ENCODE measurements at regions not wholly inside any gene's neighbourhood (a gene's known extent, or its start where the extent isn't known, plus 50 kb on each side); places are given as distances from the start of the nearest gene placed in this dataset.
"Not testable (repeated sequence)": the region's sequence is repeated elsewhere in the genome, so short reads cannot be mapped to it uniquely, and the experiment has no call there.

- H3K36me3 ChIP-seq (ENCODE audit: control insufficient read depth, insufficient read depth, low read length), result peaks cover 3% of the 10 kb centered on the region
- no peaks in the 10 kb centered on the region for H3K9me3 ChIP-seq (ENCODE audit: control insufficient read depth, insufficient read depth, low read length)
- no peak overlapping the region for H3K4me3 ChIP-seq (ENCODE audit: low read depth, low read length)
- H3K4me1 ChIP-seq (ENCODE audit: control insufficient read depth, insufficient read depth, low read length), result peaks cover 16% of the 10 kb centered on the region
- no peak overlapping the region for H3K9ac ChIP-seq (ENCODE audit: low read depth, low read length)
- no peaks in the 10 kb centered on the region for H3K27me3 ChIP-seq (ENCODE audit: control insufficient read depth, insufficient read depth, low read length)
Observed at GRCh38 chr10:90088024-90088317, 386.6 kb downstream of the KIF20B start.

GRCh38 chr10:90089719-90090118, 388.3 kb downstream of the KIF20B start:
- Histone ChIP-seq H3K9ac (ENCODE audit: low read depth, low read length) (no peak overlapping the region), H3K9me3 (ENCODE audit: control insufficient read depth, insufficient read depth, low read length) (no peaks in the 10 kb centered on the region), H3K36me3 (ENCODE audit: control insufficient read depth, insufficient read depth, low read length) (no peaks in the 10 kb centered on the region), H3K4me1 (ENCODE audit: control insufficient read depth, insufficient read depth, low read length) (peaks cover 19% of the 10 kb centered on the region), H3K4me3 (ENCODE audit: low read depth, low read length) (no peak overlapping the region), H3K27me3 (ENCODE audit: control insufficient read depth, insufficient read depth, low read length) (no peaks in the 10 kb centered on the region)

GRCh38 chr10:90096196-90096595, 394.8 kb downstream of the KIF20B start:
- Histone ChIP-seq H3K4me1 (ENCODE audit: control insufficient read depth, insufficient read depth, low read length) (peaks cover 9% of the 10 kb centered on the region), H3K27me3 (ENCODE audit: control insufficient read depth, insufficient read depth, low read length) (no peaks in the 10 kb centered on the region), H3K9me3 (ENCODE audit: control insufficient read depth, insufficient read depth, low read length) (no peaks in the 10 kb centered on the region), H3K9ac (ENCODE audit: low read depth, low read length) (no peak overlapping the region), H3K4me3 (ENCODE audit: low read depth, low read length) (no peak overlapping the region), H3K36me3 (ENCODE audit: control insufficient read depth, insufficient read depth, low read length) (no peaks in the 10 kb centered on the region)

- not testable (repeated sequence) for H3K36me3 ChIP-seq (ENCODE audit: control insufficient read depth, insufficient read depth, low read length); H3K9me3 ChIP-seq (ENCODE audit: control insufficient read depth, insufficient read depth, low read length); H3K9ac ChIP-seq (ENCODE audit: low read depth, low read length); H3K4me3 ChIP-seq (ENCODE audit: low read depth, low read length); H3K4me1 ChIP-seq (ENCODE audit: control insufficient read depth, insufficient read depth, low read length); H3K27me3 ChIP-seq (ENCODE audit: control insufficient read depth, insufficient read depth, low read length)
Observed at GRCh38 chr10:90107581-90107980, 406.2 kb downstream of the KIF20B start.

- no peak overlapping the region for H3K4me3 ChIP-seq (ENCODE audit: low read depth, low read length)
- no peak overlapping the region for H3K9ac ChIP-seq (ENCODE audit: low read depth, low read length)
- H3K4me1 ChIP-seq (ENCODE audit: control insufficient read depth, insufficient read depth, low read length), result no peaks in the 10 kb centered on the region
- H3K9me3 ChIP-seq (ENCODE audit: control insufficient read depth, insufficient read depth, low read length), result no peaks in the 10 kb centered on the region
- no peaks in the 10 kb centered on the region for H3K36me3 ChIP-seq (ENCODE audit: control insufficient read depth, insufficient read depth, low read length)
- H3K27me3 ChIP-seq (ENCODE audit: control insufficient read depth, insufficient read depth, low read length), result no peaks in the 10 kb centered on the region
Observed at GRCh38 chr10:90111671-90112070, 410.3 kb downstream of the KIF20B start.

- Histone ChIP-seq H3K4me1 (ENCODE audit: control insufficient read depth, insufficient read depth, low read length) (no peaks in the 10 kb centered on the region), H3K9ac (ENCODE audit: low read depth, low read length) (no peak overlapping the region), H3K9me3 (ENCODE audit: control insufficient read depth, insufficient read depth, low read length) (no peaks in the 10 kb centered on the region), H3K27me3 (ENCODE audit: control insufficient read depth, insufficient read depth, low read length) (no peaks in the 10 kb centered on the region), H3K4me3 (ENCODE audit: low read depth, low read length) (no peak overlapping the region), H3K36me3 (ENCODE audit: control insufficient read depth, insufficient read depth, low read length) (no peaks in the 10 kb centered on the region)
Observed at GRCh38 chr10:90112681-90113080, 411.3 kb downstream of the KIF20B start.

- not testable (repeated sequence) for H3K9me3 ChIP-seq (ENCODE audit: control insufficient read depth, insufficient read depth, low read length); H3K27me3 ChIP-seq (ENCODE audit: control insufficient read depth, insufficient read depth, low read length); H3K4me3 ChIP-seq (ENCODE audit: low read depth, low read length); H3K9ac ChIP-seq (ENCODE audit: low read depth, low read length); H3K4me1 ChIP-seq (ENCODE audit: control insufficient read depth, insufficient read depth, low read length); H3K36me3 ChIP-seq (ENCODE audit: control insufficient read depth, insufficient read depth, low read length)
Observed at GRCh38 chr10:90118567-90118966, 417.2 kb downstream of the KIF20B start.

- not testable (repeated sequence) for H3K9ac ChIP-seq (ENCODE audit: low read depth, low read length); H3K4me1 ChIP-seq (ENCODE audit: control insufficient read depth, insufficient read depth, low read length); H3K27me3 ChIP-seq (ENCODE audit: control insufficient read depth, insufficient read depth, low read length); H3K4me3 ChIP-seq (ENCODE audit: low read depth, low read length); H3K9me3 ChIP-seq (ENCODE audit: control insufficient read depth, insufficient read depth, low read length); H3K36me3 ChIP-seq (ENCODE audit: control insufficient read depth, insufficient read depth, low read length)
Observed at GRCh38 chr10:90119631-90120280, 418.4 kb downstream of the KIF20B start.

GRCh38 chr10:90125456-90126255, 424.3 kb downstream of the KIF20B start:
- Histone ChIP-seq H3K36me3 (ENCODE audit: control insufficient read depth, insufficient read depth, low read length) (peaks cover 2% of the 10 kb centered on the region), H3K27me3 (ENCODE audit: control insufficient read depth, insufficient read depth, low read length) (no peaks in the 10 kb centered on the region), H3K4me1 (ENCODE audit: control insufficient read depth, insufficient read depth, low read length) (no peaks in the 10 kb centered on the region), H3K9ac (ENCODE audit: low read depth, low read length) (no peak overlapping the region), H3K4me3 (ENCODE audit: low read depth, low read length) (no peak overlapping the region), H3K9me3 (ENCODE audit: control insufficient read depth, insufficient read depth, low read length) (peaks cover under 1% of the 10 kb centered on the region)

- Histone ChIP-seq H3K9me3 (ENCODE audit: control insufficient read depth, insufficient read depth, low read length) (no peaks in the 10 kb centered on the region), H3K4me1 (ENCODE audit: control insufficient read depth, insufficient read depth, low read length) (no peaks in the 10 kb centered on the region), H3K36me3 (ENCODE audit: control insufficient read depth, insufficient read depth, low read length) (peaks cover 2% of the 10 kb centered on the region), H3K27me3 (ENCODE audit: control insufficient read depth, insufficient read depth, low read length) (no peaks in the 10 kb centered on the region), H3K4me3 (ENCODE audit: low read depth, low read length) (no peak overlapping the region), H3K9ac (ENCODE audit: low read depth, low read length) (no peak overlapping the region)
Observed at GRCh38 chr10:90126256-90126595, 424.8 kb downstream of the KIF20B start.

- Histone ChIP-seq H3K9me3 (ENCODE audit: control insufficient read depth, insufficient read depth, low read length) (peaks cover under 1% of the 10 kb centered on the region), H3K27me3 (ENCODE audit: control insufficient read depth, insufficient read depth, low read length) (no peaks in the 10 kb centered on the region), H3K4me3 (ENCODE audit: low read depth, low read length) (no peak overlapping the region), H3K9ac (ENCODE audit: low read depth, low read length) (no peak overlapping the region), H3K36me3 (ENCODE audit: control insufficient read depth, insufficient read depth, low read length) (no peaks in the 10 kb centered on the region), H3K4me1 (ENCODE audit: control insufficient read depth, insufficient read depth, low read length) (no peaks in the 10 kb centered on the region)
Observed at GRCh38 chr10:90130321-90131086, 429.1 kb downstream of the KIF20B start.

- Histone ChIP-seq H3K4me3 (ENCODE audit: low read depth, low read length) (no peak overlapping the region), H3K9me3 (ENCODE audit: control insufficient read depth, insufficient read depth, low read length) (peaks cover 27% of the 10 kb centered on the region), H3K27me3 (ENCODE audit: control insufficient read depth, insufficient read depth, low read length) (no peaks in the 10 kb centered on the region), H3K4me1 (ENCODE audit: control insufficient read depth, insufficient read depth, low read length) (no peaks in the 10 kb centered on the region), H3K36me3 (ENCODE audit: control insufficient read depth, insufficient read depth, low read length) (no peaks in the 10 kb centered on the region), H3K9ac (ENCODE audit: low read depth, low read length) (no peak overlapping the region)
Observed at GRCh38 chr10:90133606-90134005, 432.2 kb downstream of the KIF20B start.
